Endothelial cell of umbilical vein (primary cell): ENCODE measurements at regions not wholly inside any gene's neighbourhood (a gene's known extent, or its start where the extent isn't known, plus 50 kb on each side); places are given as distances from the start of the nearest gene placed in this dataset.

Source experiments
- BruUV-seq: library from RNA; stranded (reverse); fragments of 400-500 nt; replicated peaks from 2 replicates; lab custom pipeline; 2021; lab: Mats Ljungman, UMichigan
- CTCF ChIA-PET: fragments of 300-600, 350-600 bp; sonication (Branson Sonifier 250); formaldehyde crosslinking; loops from one replicate; lab custom pipeline; 2021; ENCODE audit warnings: antibody characterized with exemption, inconsistent platforms; lab: Charles Lee
- POLR2A ChIA-PET: fragments of 300-600, 350-600 bp; sonication (Branson Sonifier 250); formaldehyde crosslinking; loops from one replicate; lab custom pipeline; 2021; ENCODE audit warnings: antibody characterized with exemption, inconsistent platforms; lab: Charles Lee
- DNase-seq: peaks from one replicate; pipeline ENCODE4 v3.0.0-alpha.2; 2011; ENCODE audit warnings: low read depth, low spot score
- FAIRE-seq: peaks from 2 replicates; lab custom pipeline; 2011; peaks lifted over from hg19 to GRCh38; lab: Jason Lieb, UNC
- H2AFZ ChIP-seq: 2 replicates; pipeline ENCODE4 v1.6.0; 2012; ENCODE audit warnings: low read depth, low read length, control low read depth, inconsistent platforms
- H3K27ac ChIP-seq: 2 replicates; pipeline ENCODE4 v1.5.1; 2011; ENCODE audit warnings: low read depth, mild to moderate bottlenecking, control low read depth, low read length, moderate library complexity; ENCODE audit not compliant: insufficient read depth
- H3K27me3 ChIP-seq, 2 experiments: 2 replicates each; pipeline versions ENCODE4 v1.6.0 to v1.6.1; 2011; ENCODE audit warnings: low read length in 2 of 2, mixed read lengths in 1 of 2; ENCODE audit not compliant: control insufficient read depth in 2 of 2, insufficient read depth in 2 of 2
- H3K36me3 ChIP-seq, 2 experiments: 2 replicates in 1 of 2; 3 replicates in 1 of 2; pipeline ENCODE4 v1.5.1; 2011; ENCODE audit warnings: low read length in 2 of 2, mild to moderate bottlenecking in 1 of 2, moderate library complexity in 1 of 2; ENCODE audit not compliant: control insufficient read depth in 2 of 2, insufficient read depth in 2 of 2; ENCODE audit errors: extremely low read depth in 1 of 2
- H3K4me1 ChIP-seq: 3 replicates; pipeline ENCODE4 v1.5.1; 2011; ENCODE audit warnings: mild to moderate bottlenecking, low read length; ENCODE audit not compliant: control insufficient read depth, insufficient read depth; ENCODE audit errors: extremely low read depth
- H3K4me2 ChIP-seq: 2 replicates; pipeline ENCODE4 v1.6.1; 2011; ENCODE audit warnings: low read length, control low read depth, mixed read lengths; ENCODE audit not compliant: insufficient read depth
- H3K4me3 ChIP-seq, 3 experiments: fragments of 200-600 bp in 1 of 3; sonication (generic), shearing (Covaris generic) in 1 of 3; replicated peaks in 1 of 3; 2 replicates each; pipeline ENCODE4 v1.5.1; 2011 to 2016; ENCODE audit warnings: control low read depth in 3 of 3, low read length in 3 of 3, mild to moderate bottlenecking in 2 of 3, inconsistent platforms in 1 of 3, low read depth in 1 of 3, moderate library complexity in 1 of 3; ENCODE audit not compliant: insufficient read depth in 1 of 3
- H3K79me2 ChIP-seq: 2 replicates; pipeline ENCODE4 v1.6.0; 2012; ENCODE audit warnings: low read length, inconsistent platforms; ENCODE audit not compliant: control insufficient read depth, insufficient read depth
- H3K9ac ChIP-seq: replicated peaks from 2 replicates; pipeline ENCODE3; 2011; ENCODE audit warnings: low read length, control low read depth; ENCODE audit not compliant: insufficient read depth; ENCODE audit errors: extremely low read depth
- H3K9me1 ChIP-seq: replicated peaks from 3 replicates; pipeline ENCODE4 v1.6.0; 2011; ENCODE audit warnings: mild to moderate bottlenecking, low read length; ENCODE audit not compliant: control insufficient read depth, insufficient read depth; ENCODE audit errors: extremely low read depth
- H3K9me3 ChIP-seq: replicated peaks from 2 replicates; pipeline ENCODE4 v1.5.1; 2012; ENCODE audit warnings: low read length, inconsistent platforms; ENCODE audit not compliant: control insufficient read depth, insufficient read depth
- H4K20me1 ChIP-seq: replicated peaks from 2 replicates; pipeline ENCODE3; 2011; ENCODE audit warnings: mild to moderate bottlenecking, low read length; ENCODE audit not compliant: control insufficient read depth, insufficient read depth; ENCODE audit errors: extremely low read depth
- EZH2 ChIP-seq: IDR thresholded peaks from 2 replicates; pipeline ENCODE4 v1.6.1; 2012; ENCODE audit warnings: borderline replicate concordance, low read depth, mild to moderate bottlenecking, moderate library complexity, low read length, inconsistent platforms; ENCODE audit not compliant: severe bottlenecking
- FOS ChIP-seq: IDR thresholded peaks from 2 replicates; pipeline ENCODE4 v1.6.1; 2011; ENCODE audit warnings: mild to moderate bottlenecking, low read length, moderate library complexity, borderline replicate concordance; ENCODE audit not compliant: insufficient read depth
- GATA2 ChIP-seq: IDR thresholded peaks from 2 replicates; pipeline ENCODE4 v1.7.0; 2011; ENCODE audit warnings: low read depth, mild to moderate bottlenecking, moderate library complexity, mixed read lengths, low read length; ENCODE audit not compliant: insufficient read length, insufficient read depth
- JUN ChIP-seq: IDR thresholded peaks from 2 replicates; pipeline ENCODE4 v1.6.1; 2011; ENCODE audit warnings: borderline replicate concordance, low read depth; ENCODE audit not compliant: insufficient read length, insufficient read depth
- MYC ChIP-seq: IDR thresholded peaks from one replicate; pipeline ENCODE4 v1.6.1; 2011; ENCODE audit warnings: mild to moderate bottlenecking, low read depth, low read length
- POLR2A ChIP-seq: IDR thresholded peaks from 2 replicates; pipeline ENCODE4 v1.6.1; 2012; ENCODE audit warnings: low read depth, mild to moderate bottlenecking, control low read depth, low read length
- POLR2AphosphoS5 ChIP-seq: IDR thresholded peaks from 2 replicates; pipeline ENCODE4 v1.6.1; 2012; ENCODE audit warnings: low read depth, mild to moderate bottlenecking, control low read depth, low read length, moderate library complexity; ENCODE audit not compliant: insufficient read depth
- dilution Hi-C: fragments of 300-500 bp; cut with MboI; formaldehyde crosslinking; loops from one replicate; pipeline ENCODE4 v1.15.0; 2019; ENCODE audit warnings: low sequenced_read_pairs; ENCODE audit not compliant: extremely low pct_ligation_motif_present
- intact Hi-C: fragments of 100-400 bp; cut with micrococcal nuclease; formaldehyde crosslinking; loops from one replicate; pipeline ENCODE4 v1.10.0; 2022
- TF ChIP-seq, protein P1 (sequence below): IDR thresholded peaks from 2 replicates; pipeline ENCODE4 v1.6.1; 2011; ENCODE audit not compliant: insufficient read depth, insufficient read length
- TF ChIP-seq, protein P2 (sequence below), 2 donors: IDR thresholded peaks; 1 replicate in 1 of 2; 2 replicates in 1 of 2; pipeline ENCODE4 v1.5.1; 2011; ENCODE audit warnings: low read length in 2 of 2, mild to moderate bottlenecking in 2 of 2, moderate library complexity in 2 of 2, control low read depth in 1 of 2, inconsistent platforms in 1 of 2, low read depth in 1 of 2; ENCODE audit not compliant: insufficient read depth in 1 of 2; ENCODE audit errors: extremely low read depth in 1 of 2

DNA sequence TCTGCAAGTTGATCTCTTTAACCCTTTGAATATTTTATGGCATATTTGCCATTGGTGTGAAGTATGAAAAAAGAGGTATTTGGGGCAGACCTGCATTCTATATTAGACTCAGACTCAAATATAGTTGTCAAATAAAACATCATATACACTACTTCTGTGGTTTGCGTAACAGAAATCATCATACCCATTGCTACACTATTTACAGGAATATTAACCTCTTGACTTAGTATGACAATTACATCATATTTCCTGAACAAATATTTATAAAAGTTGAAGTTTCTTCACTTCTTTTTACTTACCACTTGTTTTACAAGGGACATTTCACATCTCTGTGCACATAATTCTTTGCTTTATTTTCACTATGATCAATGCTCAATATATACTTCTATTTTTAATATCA, 206.0 kb downstream of the HAO1 start:
- Histone ChIP-seq H3K79me2 (no peaks in the 10 kb centered on the region), H3K9me3 (no peaks in the 10 kb centered on the region), H3K9me1 (no peaks in the 10 kb centered on the region), H3K27ac (no peak overlapping the region), H3K4me2 (no peak overlapping the region), H2AFZ (no peak overlapping the region), H3K27me3 (no peaks in the 10 kb centered on the region), H3K9ac (no peak overlapping the region), H3K4me1 (peaks cover 8% of the 10 kb centered on the region), H3K36me3 (no peaks in the 10 kb centered on the region), H4K20me1 (no peaks in the 10 kb centered on the region), H3K4me3 (no peak overlapping the region)
- DNase-seq (no peak), FAIRE-seq (no peak)
- ChIA-PET CTCF (no interaction called here), POLR2A (no interaction called here)
- BruUV-seq = no TSS peak
- intact Hi-C loops (no loop called here), dilution Hi-C loops (no loop called here)
- TF ChIP-seq POLR2AphosphoS5 = no peak
- no peak for TF ChIP-seq FOS
- TF ChIP-seq, protein P1, sequence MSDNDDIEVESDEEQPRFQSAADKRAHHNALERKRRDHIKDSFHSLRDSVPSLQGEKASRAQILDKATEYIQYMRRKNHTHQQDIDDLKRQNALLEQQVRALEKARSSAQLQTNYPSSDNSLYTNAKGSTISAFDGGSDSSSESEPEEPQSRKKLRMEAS = no peak
- TF ChIP-seq MYC = no peak
- TF ChIP-seq JUN = no peak
- no peak for TF ChIP-seq GATA2
- TF ChIP-seq, protein P2, sequence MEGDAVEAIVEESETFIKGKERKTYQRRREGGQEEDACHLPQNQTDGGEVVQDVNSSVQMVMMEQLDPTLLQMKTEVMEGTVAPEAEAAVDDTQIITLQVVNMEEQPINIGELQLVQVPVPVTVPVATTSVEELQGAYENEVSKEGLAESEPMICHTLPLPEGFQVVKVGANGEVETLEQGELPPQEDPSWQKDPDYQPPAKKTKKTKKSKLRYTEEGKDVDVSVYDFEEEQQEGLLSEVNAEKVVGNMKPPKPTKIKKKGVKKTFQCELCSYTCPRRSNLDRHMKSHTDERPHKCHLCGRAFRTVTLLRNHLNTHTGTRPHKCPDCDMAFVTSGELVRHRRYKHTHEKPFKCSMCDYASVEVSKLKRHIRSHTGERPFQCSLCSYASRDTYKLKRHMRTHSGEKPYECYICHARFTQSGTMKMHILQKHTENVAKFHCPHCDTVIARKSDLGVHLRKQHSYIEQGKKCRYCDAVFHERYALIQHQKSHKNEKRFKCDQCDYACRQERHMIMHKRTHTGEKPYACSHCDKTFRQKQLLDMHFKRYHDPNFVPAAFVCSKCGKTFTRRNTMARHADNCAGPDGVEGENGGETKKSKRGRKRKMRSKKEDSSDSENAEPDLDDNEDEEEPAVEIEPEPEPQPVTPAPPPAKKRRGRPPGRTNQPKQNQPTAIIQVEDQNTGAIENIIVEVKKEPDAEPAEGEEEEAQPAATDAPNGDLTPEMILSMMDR (IDR thresholded peaks at IDR 0.05; ENCODE audit: extremely low read depth in 1 of 2, insufficient read depth in 1 of 2, low read depth in 1 of 2, low read length in 2 of 2) = no peak
- TF ChIP-seq POLR2A = no peak
- no peak for TF ChIP-seq EZH2
